ENCODE measurements at regions not wholly inside any gene's neighbourhood (a gene's known extent, or its start where the extent isn't known, plus 50 kb on each side); places are given as distances from the start of the nearest gene placed in this dataset.
A peak's percentile ranks its signal among the peaks of the same experiment; 100 is the strongest.

GRCh38 chr5:173689171-173689736 lies 72.8 kb upstream of the BOD1 start (continued):
- TF ChIP-seq ZNF281 (CRISPR knock-in tag; IDR thresholded peaks at IDR 0.05; ENCODE audit: borderline replicate concordance) (no peak), ZNF362 (CRISPR knock-in tag; IDR thresholded peaks at IDR 0.05; ENCODE audit: borderline replicate concordance) (peak; percentile 66; the same call in 1 of the 2 replicates), ZNF496 (CRISPR knock-in tag; IDR thresholded peaks at IDR 0.05; ENCODE audit: insufficient replicate concordance) (no peak), ZNF775 (CRISPR knock-in tag; IDR thresholded peaks at IDR 0.05; ENCODE audit: borderline replicate concordance) (no peak), CREBL2 (CRISPR knock-in tag; IDR thresholded peaks at IDR 0.05; ENCODE audit: borderline replicate concordance) (no peak), ZNF770 (CRISPR knock-in tag; IDR thresholded peaks at IDR 0.05) (no peak; the same call in 1 of the 2 replicates), REPIN1 (CRISPR knock-in tag; IDR thresholded peaks at IDR 0.05; ENCODE audit: borderline replicate concordance, low read depth) (no peak), ZNF512 (CRISPR knock-in tag; IDR thresholded peaks at IDR 0.05) (no peak), ZNF644 (CRISPR knock-in tag; IDR thresholded peaks at IDR 0.05; ENCODE audit: low read depth) (0 out of 2 replicates have a peak, but pooled peaks have one; percentile 35), SKIL (CRISPR knock-in tag; IDR thresholded peaks at IDR 0.05; ENCODE audit: borderline replicate concordance) (no peak), ZNF3 (CRISPR knock-in tag; IDR thresholded peaks at IDR 0.05) (no peak), TCF7L2 (IDR thresholded peaks at IDR 0.05; ENCODE audit: low read depth, low read length) (no peak), MXD4 (CRISPR knock-in tag; IDR thresholded peaks at IDR 0.05) (no peak), ZNF160 (CRISPR knock-in tag; IDR thresholded peaks at IDR 0.05) (no peak), ZNF784 (CRISPR knock-in tag; IDR thresholded peaks at IDR 0.05; ENCODE audit: borderline replicate concordance) (no peak), CERS6 (CRISPR knock-in tag; IDR thresholded peaks at IDR 0.05) (no peak)

Measured in HepG2 (cell line).